ENCODE measurements at regions not wholly inside any gene's neighbourhood (a gene's known extent, or its start where the extent isn't known, plus 50 kb on each side); places are given as distances from the start of the nearest gene placed in this dataset.
A peak's percentile ranks its signal among the peaks of the same experiment; 100 is the strongest.

- Histone ChIP-seq H3K27ac (ENCODE audit: insufficient read depth, low read length) (no peak overlapping the region), H4K20me1 (ENCODE audit: control insufficient read depth, extremely low read depth, insufficient read depth, low read length) (no peaks in the 10 kb centered on the region), H3K4me1 (ENCODE audit: control insufficient read depth, extremely low read depth, insufficient read depth, low read length) (no peaks in the 10 kb centered on the region), H3K4me2 (ENCODE audit: extremely low read depth, insufficient read depth, low read length) (no peak overlapping the region), H2AFZ (ENCODE audit: low read length) (no peak overlapping the region), H3K36me3 (ENCODE audit: control insufficient read depth, insufficient read depth, low read length) (no peaks in the 10 kb centered on the region), H3K9me3 (ENCODE audit: control insufficient read depth, insufficient read depth, low read depth, low read length) (no peaks in the 10 kb centered on the region), H3K4me3 (replicated peaks in 1 of 4; ENCODE audit: control extremely low read depth in 1 of 4, insufficient read depth in 1 of 4, low read depth in 3 of 4, low read length in 4 of 4) (no peak overlapping the region), H3K79me2 (ENCODE audit: control insufficient read depth, insufficient read depth, low read length) (no peaks in the 10 kb centered on the region), H3K9ac (ENCODE audit: insufficient read depth, low read length) (no peak overlapping the region), H3K27me3 (ENCODE audit: control insufficient read depth, insufficient read depth, low read length) (no peaks in the 10 kb centered on the region)
- TF ChIP-seq CTCF (conservative IDR thresholded peaks at IDR 0.05 in 1 of 2, IDR thresholded peaks at IDR 0.05 in 1 of 2; ENCODE audit: low read depth in 1 of 2, low read length in 2 of 2): no peak
- no peak for TF ChIP-seq EZH2 (IDR thresholded peaks at IDR 0.05; ENCODE audit: low read length, missing control alignments)
- peak in 1 of 2 donors; percentile 30 for DNase-seq (ENCODE audit: low read depth in 2 of 2)
Measured at GRCh38 chr7:11297764-11298163, 324.1 kb downstream of the PHF14 start.

GRCh38 chr7:11298220-11298619 is 324.5 kb downstream of the PHF14 start:
- Histone ChIP-seq H3K4me1 (ENCODE audit: control insufficient read depth, extremely low read depth, insufficient read depth, low read length) (no peaks in the 10 kb centered on the region), H3K79me2 (ENCODE audit: control insufficient read depth, insufficient read depth, low read length) (no peaks in the 10 kb centered on the region), H3K4me3 (replicated peaks in 1 of 4; ENCODE audit: control extremely low read depth in 1 of 4, insufficient read depth in 1 of 4, low read depth in 3 of 4, low read length in 4 of 4) (no peak overlapping the region), H3K36me3 (ENCODE audit: control insufficient read depth, insufficient read depth, low read length) (no peaks in the 10 kb centered on the region), H3K27ac (ENCODE audit: insufficient read depth, low read length) (no peak overlapping the region), H3K9ac (ENCODE audit: insufficient read depth, low read length) (no peak overlapping the region), H4K20me1 (ENCODE audit: control insufficient read depth, extremely low read depth, insufficient read depth, low read length) (no peaks in the 10 kb centered on the region), H2AFZ (ENCODE audit: low read length) (no peak overlapping the region), H3K27me3 (ENCODE audit: control insufficient read depth, insufficient read depth, low read length) (no peaks in the 10 kb centered on the region), H3K9me3 (ENCODE audit: control insufficient read depth, insufficient read depth, low read depth, low read length) (no peaks in the 10 kb centered on the region), H3K4me2 (ENCODE audit: extremely low read depth, insufficient read depth, low read length) (no peak overlapping the region)
- no peak for DNase-seq (ENCODE audit: low read depth in 2 of 2)
- TF ChIP-seq CTCF (conservative IDR thresholded peaks at IDR 0.05 in 1 of 2, IDR thresholded peaks at IDR 0.05 in 1 of 2; ENCODE audit: low read depth in 1 of 2, low read length in 2 of 2) (no peak), EZH2 (IDR thresholded peaks at IDR 0.05; ENCODE audit: low read length, missing control alignments) (no peak)

DNA sequence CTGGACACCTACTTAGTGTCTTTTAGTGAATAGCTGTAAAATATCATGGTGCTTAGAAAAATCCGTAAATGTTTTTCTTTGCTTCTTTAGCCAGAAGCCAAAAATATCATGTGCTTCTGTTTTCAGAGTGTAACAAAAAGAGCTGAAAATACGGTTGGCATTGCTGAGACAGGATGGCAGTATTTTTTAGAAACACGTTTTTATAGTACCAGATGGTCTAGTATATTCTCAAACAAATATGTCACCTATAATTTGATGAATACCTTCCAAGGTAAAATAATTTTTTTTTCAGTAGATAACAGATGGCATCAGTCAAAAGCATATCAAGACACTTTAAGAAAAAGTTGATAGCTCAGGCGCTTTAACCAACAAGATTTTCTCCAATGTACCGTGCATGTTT is 326.6 kb downstream of the PHF14 start:
- TF ChIP-seq EZH2 (IDR thresholded peaks at IDR 0.05; ENCODE audit: low read length, missing control alignments) (no peak), CTCF (conservative IDR thresholded peaks at IDR 0.05 in 1 of 2, IDR thresholded peaks at IDR 0.05 in 1 of 2; ENCODE audit: low read depth in 1 of 2, low read length in 2 of 2) (no peak)
- H3K4me1 ChIP-seq (ENCODE audit: control insufficient read depth, extremely low read depth, insufficient read depth, low read length): no peaks in the 10 kb centered on the region
- H3K4me2 ChIP-seq (ENCODE audit: extremely low read depth, insufficient read depth, low read length): no peak overlapping the region
- H2AFZ ChIP-seq (ENCODE audit: low read length): no peak overlapping the region
- no peak for DNase-seq (ENCODE audit: low read depth in 2 of 2)
- no peaks in the 10 kb centered on the region for H3K36me3 ChIP-seq (ENCODE audit: control insufficient read depth, insufficient read depth, low read length)
- no peaks in the 10 kb centered on the region for H3K27me3 ChIP-seq (ENCODE audit: control insufficient read depth, insufficient read depth, low read length)
- H3K4me3 ChIP-seq (replicated peaks in 1 of 4; ENCODE audit: control extremely low read depth in 1 of 4, insufficient read depth in 1 of 4, low read depth in 3 of 4, low read length in 4 of 4): no peak overlapping the region
- H3K9ac ChIP-seq (ENCODE audit: insufficient read depth, low read length): no peak overlapping the region
- H3K27ac ChIP-seq (ENCODE audit: insufficient read depth, low read length): no peak overlapping the region
- H3K9me3 ChIP-seq (ENCODE audit: control insufficient read depth, insufficient read depth, low read depth, low read length): no peaks in the 10 kb centered on the region
- no peaks in the 10 kb centered on the region for H4K20me1 ChIP-seq (ENCODE audit: control insufficient read depth, extremely low read depth, insufficient read depth, low read length)
- H3K79me2 ChIP-seq (ENCODE audit: control insufficient read depth, insufficient read depth, low read length): no peaks in the 10 kb centered on the region

Measured in fibroblast of lung (primary cell).